K562 (cell line): ENCODE measurements at regions not wholly inside any gene's neighbourhood (a gene's known extent, or its start where the extent isn't known, plus 50 kb on each side); places are given as distances from the start of the nearest gene placed in this dataset.

Source experiments
- CEBPB ChIP-seq: fragments of 450-650 bp; IDR thresholded peaks from 2 replicates; pipeline ENCODE4 v1.6.1; 2016; ENCODE audit warnings: missing genetic modification characterization, missing compliant biosample characterization
- CTBP1 ChIP-seq: fragments of 450-650 bp; IDR thresholded peaks from 2 replicates; pipeline ENCODE4 v1.6.1; 2016; ENCODE audit warnings: borderline replicate concordance
- DPF2 ChIP-seq: fragments of 450-650 bp; IDR thresholded peaks from 2 replicates; pipeline ENCODE4 v1.6.1; 2016
- HDAC6 ChIP-seq: IDR thresholded peaks from 2 replicates; pipeline ENCODE4 v1.6.1; 2012; ENCODE audit warnings: low read depth, mild to moderate bottlenecking, control low read depth, inconsistent platforms, low read length, moderate library complexity
- LEF1 ChIP-seq: fragments of 450-650 bp; IDR thresholded peaks from 2 replicates; pipeline ENCODE4 v1.6.1; 2016; ENCODE audit warnings: mild to moderate bottlenecking
- MCM7 ChIP-seq, 2 experiments: fragments of 450-650 bp; IDR thresholded peaks; 2 replicates each; pipeline ENCODE4 v1.6.1; 2016 to 2018
- MECOM ChIP-seq: fragments of 250-450 bp; sonication (Bioruptor Pico); IDR thresholded peaks from 2 replicates; pipeline ENCODE4 v1.8.0; 2022; ENCODE audit warnings: inconsistent platforms
- MEIS2 ChIP-seq: fragments of 450-650 bp; IDR thresholded peaks from 2 replicates; pipeline ENCODE4 v1.6.1; 2014; ENCODE audit warnings: mild to moderate bottlenecking; ENCODE audit not compliant: partially characterized antibody
- MTA2 ChIP-seq: fragments of 450-650 bp; IDR thresholded peaks from 2 replicates; pipeline ENCODE4 v1.6.1; 2016; ENCODE audit warnings: low read depth
- NCOA6 ChIP-seq: fragments of 450-650 bp; IDR thresholded peaks from 2 replicates; pipeline ENCODE4 v1.6.1; 2017; ENCODE audit warnings: mild to moderate bottlenecking
- NR2C1 ChIP-seq, 2 experiments: fragments of 450-650 bp; IDR thresholded peaks; 2 replicates each; pipeline ENCODE4 v1.6.1; 2017; ENCODE audit warnings: mild to moderate bottlenecking in 2 of 2, antibody characterized with exemption in 1 of 2, inconsistent platforms in 1 of 2, missing compliant biosample characterization in 1 of 2, missing genetic modification characterization in 1 of 2
- POLR2A ChIP-seq: fragments of 450-650 bp; conservative IDR thresholded peaks from 2 replicates; pipeline ENCODE4 v1.6.1; 2016
- POLR2H ChIP-seq: IDR thresholded peaks from 2 replicates; pipeline ENCODE4 v1.6.1; 2016; ENCODE audit warnings: missing genetic modification characterization, low read depth, mild to moderate bottlenecking, control low read depth, missing compliant biosample characterization, moderate library complexity
- SMAD1 ChIP-seq: fragments of 150-350 bp; IDR thresholded peaks from 2 replicates; pipeline ENCODE4 v1.6.1; 2014; ENCODE audit warnings: low read length, low read depth; ENCODE audit not compliant: partially characterized antibody
- SMARCA4 ChIP-seq: fragments of 450-650 bp; IDR thresholded peaks from 2 replicates; pipeline ENCODE4 v1.6.1; 2016
- STAT5A ChIP-seq: IDR thresholded peaks from 2 replicates; pipeline ENCODE4 v1.6.1; 2012; ENCODE audit warnings: low read length, inconsistent platforms, borderline replicate concordance
- TEAD4 ChIP-seq, 2 experiments: sonication (generic) in 1 of 2; formaldehyde crosslinking in 1 of 2; IDR thresholded peaks; 2 replicates each; pipeline versions ENCODE4 v1.6.1 to v1.8.0; 2012 to 2022; ENCODE audit warnings: borderline replicate concordance in 1 of 2, inconsistent platforms in 1 of 2, low read length in 1 of 2, mild to moderate bottlenecking in 1 of 2, missing genetic modification reagents in 1 of 2
- YY1 ChIP-seq, 3 experiments: IDR thresholded peaks; 2 replicates each; pipeline ENCODE4 v1.6.1; 2011; ENCODE audit warnings: low read length in 2 of 3, mild to moderate bottlenecking in 2 of 3, moderate library complexity in 2 of 3, borderline replicate concordance in 1 of 3, control low read depth in 1 of 3, low read depth in 1 of 3; ENCODE audit not compliant: insufficient read depth in 3 of 3, insufficient replicate concordance in 2 of 3, control insufficient read depth in 1 of 3, insufficient read length in 1 of 3; ENCODE audit errors: extremely low read depth in 1 of 3
- ZNF197 ChIP-seq: fragments of 200-800 bp; sonication (Bioruptor generic); IDR thresholded peaks from 2 replicates; pipeline ENCODE4 v1.6.1; 2016; ENCODE audit warnings: low read depth, missing genetic modification characterization, missing compliant biosample characterization
- TF ChIP-seq, protein P1 (sequence below): fragments of 450-650 bp; IDR thresholded peaks from 2 replicates; pipeline ENCODE4 v1.6.1; 2017; ENCODE audit warnings: antibody characterized with exemption, mild to moderate bottlenecking
- TF ChIP-seq, protein P2 (sequence below): fragments of 200-800 bp; sonication (Bioruptor generic); IDR thresholded peaks from 2 replicates; pipeline ENCODE4 v1.6.1; 2017; ENCODE audit warnings: missing genetic modification characterization, missing compliant biosample characterization

DNA sequence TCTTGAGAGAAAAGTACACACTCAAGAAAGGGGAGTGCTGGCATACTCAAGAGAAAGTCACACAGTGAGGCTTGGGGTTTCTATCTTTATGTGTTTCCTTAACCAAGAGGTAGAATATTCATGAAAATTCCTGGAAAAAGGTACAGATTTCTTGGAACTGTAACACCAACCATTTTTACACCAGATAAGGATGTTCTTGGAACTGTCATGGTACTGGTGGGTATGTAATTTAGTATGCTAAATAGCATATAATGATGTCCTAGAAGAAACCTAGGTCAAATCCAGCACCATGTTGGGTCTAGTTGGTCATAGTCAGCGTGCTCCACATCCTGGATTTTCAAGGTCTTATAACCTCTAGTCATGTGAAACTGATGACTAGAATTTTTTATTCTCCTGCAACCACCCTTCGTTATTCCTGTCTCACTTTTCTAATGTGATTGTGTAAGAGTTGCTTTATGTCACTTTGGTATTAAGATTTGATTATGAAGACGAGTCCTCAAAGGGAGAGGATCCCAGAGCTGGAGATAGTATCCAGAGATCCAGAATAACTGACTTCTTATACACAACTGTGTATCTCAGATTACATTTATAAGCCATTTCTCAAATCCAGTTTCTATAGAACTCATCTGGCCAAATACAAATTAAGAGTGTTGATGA, 510.1 kb downstream of the TMTC2 start (continued):
- TF ChIP-seq, protein P1, sequence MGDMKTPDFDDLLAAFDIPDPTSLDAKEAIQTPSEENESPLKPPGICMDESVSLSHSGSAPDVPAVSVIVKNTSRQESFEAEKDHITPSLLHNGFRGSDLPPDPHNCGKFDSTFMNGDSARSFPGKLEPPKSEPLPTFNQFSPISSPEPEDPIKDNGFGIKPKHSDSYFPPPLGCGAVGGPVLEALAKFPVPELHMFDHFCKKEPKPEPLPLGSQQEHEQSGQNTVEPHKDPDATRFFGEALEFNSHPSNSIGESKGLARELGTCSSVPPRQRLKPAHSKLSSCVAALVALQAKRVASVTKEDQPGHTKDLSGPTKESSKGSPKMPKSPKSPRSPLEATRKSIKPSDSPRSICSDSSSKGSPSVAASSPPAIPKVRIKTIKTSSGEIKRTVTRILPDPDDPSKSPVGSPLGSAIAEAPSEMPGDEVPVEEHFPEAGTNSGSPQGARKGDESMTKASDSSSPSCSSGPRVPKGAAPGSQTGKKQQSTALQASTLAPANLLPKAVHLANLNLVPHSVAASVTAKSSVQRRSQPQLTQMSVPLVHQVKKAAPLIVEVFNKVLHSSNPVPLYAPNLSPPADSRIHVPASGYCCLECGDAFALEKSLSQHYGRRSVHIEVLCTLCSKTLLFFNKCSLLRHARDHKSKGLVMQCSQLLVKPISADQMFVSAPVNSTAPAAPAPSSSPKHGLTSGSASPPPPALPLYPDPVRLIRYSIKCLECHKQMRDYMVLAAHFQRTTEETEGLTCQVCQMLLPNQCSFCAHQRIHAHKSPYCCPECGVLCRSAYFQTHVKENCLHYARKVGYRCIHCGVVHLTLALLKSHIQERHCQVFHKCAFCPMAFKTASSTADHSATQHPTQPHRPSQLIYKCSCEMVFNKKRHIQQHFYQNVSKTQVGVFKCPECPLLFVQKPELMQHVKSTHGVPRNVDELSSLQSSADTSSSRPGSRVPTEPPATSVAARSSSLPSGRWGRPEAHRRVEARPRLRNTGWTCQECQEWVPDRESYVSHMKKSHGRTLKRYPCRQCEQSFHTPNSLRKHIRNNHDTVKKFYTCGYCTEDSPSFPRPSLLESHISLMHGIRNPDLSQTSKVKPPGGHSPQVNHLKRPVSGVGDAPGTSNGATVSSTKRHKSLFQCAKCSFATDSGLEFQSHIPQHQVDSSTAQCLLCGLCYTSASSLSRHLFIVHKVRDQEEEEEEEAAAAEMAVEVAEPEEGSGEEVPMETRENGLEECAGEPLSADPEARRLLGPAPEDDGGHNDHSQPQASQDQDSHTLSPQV = peak; percentile 70
- TF ChIP-seq SMARCA4 = peak; percentile 63; the same call in 1 of the 2 replicates
- 0 out of 2 replicates have a peak, but pooled peaks have one; percentile 22 for TF ChIP-seq NCOA6
- peak; percentile 79 for TF ChIP-seq DPF2
- TF ChIP-seq CTBP1 = peak; percentile 54
- TF ChIP-seq YY1 (IDR thresholded peaks at IDR 0.05; ENCODE audit: borderline replicate concordance in 1 of 3, control insufficient read depth in 1 of 3, extremely low read depth in 1 of 3, insufficient read depth in 3 of 3, insufficient read length in 1 of 3, insufficient replicate concordance in 2 of 3, low read depth in 1 of 3, low read length in 2 of 3) = peak in 1 of 3 experiments; percentile 13
- peak; percentile 74; the same call in 1 of the 2 replicates for TF ChIP-seq LEF1
- no peak for TF ChIP-seq SMAD1
- TF ChIP-seq MTA2 = 0 out of 2 replicates have a peak, but pooled peaks have one; percentile 26
- no peak for TF ChIP-seq NR2C1 (IDR thresholded peaks at IDR 0.05)
- TF ChIP-seq NR2C1 (tag; IDR thresholded peaks at IDR 0.05) = 0 out of 2 replicates have a peak, but pooled peaks have one; percentile 46
- TF ChIP-seq MEIS2 = peak; percentile 95
- TF ChIP-seq POLR2H = peak; percentile 58
- 0 out of 2 replicates have a peak, but pooled peaks have one; percentile 27 for TF ChIP-seq ZNF197 (CRISPR knock-in tag)
- peak; percentile 59; the same call in 1 of the 2 replicates for TF ChIP-seq TEAD4 (IDR thresholded peaks at IDR 0.05; ENCODE audit: low read length)
- TF ChIP-seq TEAD4 (CRISPR knock-in tag; IDR thresholded peaks at IDR 0.05; ENCODE audit: borderline replicate concordance) = no peak
- peak; percentile 55; the same call in 1 of the 2 replicates for TF ChIP-seq MECOM (CRISPR knock-in tag)
- TF ChIP-seq CEBPB (tag) = peak; percentile 78
- TF ChIP-seq MCM7 (IDR thresholded peaks at IDR 0.05) = no peak
- TF ChIP-seq, protein P2, sequence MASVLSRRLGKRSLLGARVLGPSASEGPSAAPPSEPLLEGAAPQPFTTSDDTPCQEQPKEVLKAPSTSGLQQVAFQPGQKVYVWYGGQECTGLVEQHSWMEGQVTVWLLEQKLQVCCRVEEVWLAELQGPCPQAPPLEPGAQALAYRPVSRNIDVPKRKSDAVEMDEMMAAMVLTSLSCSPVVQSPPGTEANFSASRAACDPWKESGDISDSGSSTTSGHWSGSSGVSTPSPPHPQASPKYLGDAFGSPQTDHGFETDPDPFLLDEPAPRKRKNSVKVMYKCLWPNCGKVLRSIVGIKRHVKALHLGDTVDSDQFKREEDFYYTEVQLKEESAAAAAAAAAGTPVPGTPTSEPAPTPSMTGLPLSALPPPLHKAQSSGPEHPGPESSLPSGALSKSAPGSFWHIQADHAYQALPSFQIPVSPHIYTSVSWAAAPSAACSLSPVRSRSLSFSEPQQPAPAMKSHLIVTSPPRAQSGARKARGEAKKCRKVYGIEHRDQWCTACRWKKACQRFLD (CRISPR knock-in tag) = peak; percentile 63; the same call in 1 of the 2 replicates
- peak; percentile 99 for TF ChIP-seq STAT5A
- TF ChIP-seq POLR2A = 0 out of 2 replicates have a peak, but pooled peaks have one; percentile 29
- TF ChIP-seq HDAC6 = no peak
